Ramos (cell line): ENCODE measurements at regions not wholly inside any gene's neighbourhood (a gene's known extent, or its start where the extent isn't known, plus 50 kb on each side); places are given as distances from the start of the nearest gene placed in this dataset.

ENCODE experiments used
- in situ Hi-C: fragments of 300-500 bp; cut with MboI; formaldehyde crosslinking; loops from one replicate; pipeline ENCODE4 v1.14.3; 2022; ENCODE audit warnings: low sequenced_read_pairs; ENCODE audit not compliant: unreplicated experiment

- in situ Hi-C loops, result no loop called here
Measured at GRCh38 chr4:147381749-147382148, 99.1 kb upstream of the EDNRA start.

GRCh38 chr4:147388018-147388417 lies 92.9 kb upstream of the EDNRA start:
- in situ Hi-C loops, result no loop called here

GRCh38 chr4:147396105-147396504 lies 84.8 kb upstream of the EDNRA start:
- in situ Hi-C loops, result no loop called here

- in situ Hi-C loops, result no loop called here
Measured at GRCh38 chr4:147398556-147398955, 82.3 kb upstream of the EDNRA start.

- in situ Hi-C loops, result no loop called here
Measured at GRCh38 chr4:147400721-147401120, 80.2 kb upstream of the EDNRA start.

GRCh38 chr4:147401221-147401620 lies 79.7 kb upstream of the EDNRA start:
- in situ Hi-C loops, result no loop called here

- in situ Hi-C loops, result no loop called here
Measured at GRCh38 chr4:147407261-147408045, 73.4 kb upstream of the EDNRA start.

GRCh38 chr4:147408189-147408588 lies 72.7 kb upstream of the EDNRA start:
- in situ Hi-C loops, result no loop called here

- in situ Hi-C loops, result no loop called here
Measured at GRCh38 chr4:147409350-147409749, 71.5 kb upstream of the EDNRA start.

GRCh38 chr4:147418226-147418625 lies 62.7 kb upstream of the EDNRA start:
- in situ Hi-C loops, result no loop called here

- in situ Hi-C loops, result no loop called here
Measured at GRCh38 chr4:147421456-147421855, 59.4 kb upstream of the EDNRA start.

GRCh38 chr4:147423229-147423628 lies 57.7 kb upstream of the EDNRA start:
- in situ Hi-C loops, result no loop called here

- in situ Hi-C loops, result no loop called here
Measured at GRCh38 chr4:147425019-147425418, 55.9 kb upstream of the EDNRA start.

- in situ Hi-C loops, result no loop called here
Measured at GRCh38 chr4:147428583-147428982, 52.3 kb upstream of the EDNRA start.

- in situ Hi-C loops, result no loop called here
Measured at GRCh38 chr4:147430111-147430510, 50.8 kb upstream of the EDNRA start.
